GM23338 (cell line): ENCODE measurements at regions not wholly inside any gene's neighbourhood (a gene's known extent, or its start where the extent isn't known, plus 50 kb on each side); places are given as distances from the start of the nearest gene placed in this dataset.

ENCODE experiments used
- ATAC-seq: fragments of 200-7000 bp; cut with Tn5 transposase; 3 replicates; pipeline ENCODE4 v1.9.1; 2020
- DNase-seq: peaks from one replicate; pipeline ENCODE4 v3.0.0-alpha.2; 2015; ENCODE audit warnings: low spot score
- H2AFZ ChIP-seq: fragments of 200-600 bp; sonication (generic); 2 replicates; pipeline ENCODE4 v1.8.0; 2016; ENCODE audit warnings: antibody characterized with exemption, mild to moderate bottlenecking, moderate library complexity
- H3F3A ChIP-seq: fragments of 200-600 bp; sonication (generic); replicated peaks from 2 replicates; pipeline ENCODE4 v1.8.0; 2017; ENCODE audit warnings: antibody characterized with exemption, mixed run types, low read depth
- H3K27ac ChIP-seq: fragments of 200-600 bp; sonication (generic); 2 replicates; pipeline ENCODE4 v1.6.1; 2016; ENCODE audit warnings: low read depth
- H3K27me3 ChIP-seq: fragments of 200-600 bp; sonication (generic); 2 replicates; pipeline ENCODE4 v1.8.0; 2016; ENCODE audit warnings: mild to moderate bottlenecking, mixed run types, moderate library complexity; ENCODE audit not compliant: insufficient read depth
- H3K36me3 ChIP-seq: fragments of 200-600 bp; sonication (generic); 2 replicates; pipeline ENCODE4 v1.8.0; 2016; ENCODE audit warnings: mild to moderate bottlenecking; ENCODE audit not compliant: insufficient read depth
- H3K4me1 ChIP-seq: fragments of 200-600 bp; sonication (generic); 2 replicates; pipeline ENCODE4 v1.8.0; 2016; ENCODE audit warnings: mild to moderate bottlenecking, moderate library complexity; ENCODE audit not compliant: insufficient read depth
- H3K4me2 ChIP-seq: fragments of 200-600 bp; sonication (generic); 2 replicates; pipeline ENCODE4 v1.7.1; 2017; ENCODE audit warnings: mixed run types
- H3K4me3 ChIP-seq: fragments of 200-600 bp; sonication (generic); 2 replicates; pipeline ENCODE4 v1.6.1; 2016; ENCODE audit warnings: mixed run types
- H3K79me2 ChIP-seq: fragments of 200-600 bp; sonication (generic); replicated peaks from 2 replicates; pipeline ENCODE4 v1.8.0; 2017; ENCODE audit warnings: mild to moderate bottlenecking; ENCODE audit not compliant: insufficient read depth
- H3K9me2 ChIP-seq: fragments of 200-600 bp; sonication (generic); 2 replicates; pipeline ENCODE4 v1.8.0; 2017; ENCODE audit not compliant: insufficient read depth
- H4K20me1 ChIP-seq: fragments of 200-600 bp; sonication (generic); replicated peaks from 2 replicates; pipeline ENCODE4 v1.8.0; 2017; ENCODE audit warnings: mild to moderate bottlenecking; ENCODE audit not compliant: insufficient read depth
- H3K27ac Mint-ChIP-seq: 2 replicates; pipeline ENCODE4 v1.8.0; 2020; ENCODE audit warnings: inconsistent platforms, mild to moderate bottlenecking, moderate library complexity, mixed read lengths
- H3K27me3 Mint-ChIP-seq: 3 replicates; pipeline ENCODE4 v1.8.0; 2022; ENCODE audit warnings: low read depth, mild to moderate bottlenecking, moderate library complexity, mixed read lengths, inconsistent platforms; ENCODE audit not compliant: insufficient read depth, poor library complexity
- H3K36me3 Mint-ChIP-seq: 3 replicates; pipeline ENCODE4 v1.8.0; 2021; ENCODE audit warnings: low read depth, mild to moderate bottlenecking, inconsistent platforms, moderate library complexity, mixed read lengths
- H3K4me1 Mint-ChIP-seq: 3 replicates; pipeline ENCODE4 v1.8.0; 2020; ENCODE audit warnings: mild to moderate bottlenecking, inconsistent platforms, mixed read lengths
- H3K4me3 Mint-ChIP-seq: 3 replicates; pipeline ENCODE4 v1.8.0; 2021; ENCODE audit warnings: moderate library complexity, mild to moderate bottlenecking, inconsistent platforms, mixed read lengths
- H3K9me3 Mint-ChIP-seq: 3 replicates; pipeline ENCODE4 v1.8.0; 2020; ENCODE audit warnings: moderate library complexity, mild to moderate bottlenecking, inconsistent platforms, mixed read lengths
- CREB1 ChIP-seq: fragments of 250-450 bp; sonication (Bioruptor Pico); IDR thresholded peaks from 2 replicates; pipeline ENCODE4 v1.5.0; 2020; ENCODE audit warnings: low read depth, mild to moderate bottlenecking, moderate library complexity
- CTCF ChIP-seq, 2 experiments: fragments of 200-600 bp in 1 of 2; sonication (generic) in 1 of 2; conservative IDR thresholded peaks; 2 replicates each; pipeline versions ENCODE4 v1.5.1 to v1.6.1; 2016 to 2017; ENCODE audit warnings: antibody characterized with exemption in 2 of 2, low read depth in 2 of 2, mild to moderate bottlenecking in 2 of 2, moderate library complexity in 1 of 2
- EZH2 ChIP-seq: fragments of 200-600 bp; sonication (generic); IDR thresholded peaks from one replicate; pipeline ENCODE4 v1.8.0; 2017; ENCODE audit warnings: antibody characterized with exemption, mild to moderate bottlenecking, low read depth; ENCODE audit not compliant: unreplicated experiment
- EZH2phosphoT487 ChIP-seq: fragments of 200-600 bp; sonication (generic); IDR thresholded peaks from one replicate; pipeline ENCODE4 v1.8.1; 2018; ENCODE audit warnings: antibody characterized with exemption; ENCODE audit not compliant: unreplicated experiment
- POLR2AphosphoS5 ChIP-seq: IDR thresholded peaks from 2 replicates; pipeline ENCODE4 v1.6.1; 2016; ENCODE audit warnings: antibody characterized with exemption, low read depth
- REST ChIP-seq: IDR thresholded peaks from one replicate; pipeline ENCODE4 v1.6.1; 2018; ENCODE audit warnings: antibody characterized with exemption; ENCODE audit not compliant: unreplicated experiment
- STAT1 ChIP-seq: IDR thresholded peaks from one replicate; pipeline ENCODE4 v1.6.1; 2016; ENCODE audit warnings: antibody characterized with exemption; ENCODE audit not compliant: unreplicated experiment
- ZNF114 ChIP-seq: fragments of 250-450 bp; sonication (Bioruptor Pico); IDR thresholded peaks from 2 replicates; pipeline ENCODE4 v1.5.0; 2020; ENCODE audit warnings: mild to moderate bottlenecking, moderate library complexity
- ZNF462 ChIP-seq: fragments of 250-450 bp; sonication (Bioruptor Pico); IDR thresholded peaks from 2 replicates; pipeline ENCODE4 v1.5.0; 2020; ENCODE audit warnings: mild to moderate bottlenecking, moderate library complexity

GRCh38 chr11:62055970-62056369 is 67.8 kb upstream of the INCENP start:
- Histone ChIP-seq H3K4me3 (no peak overlapping the region), H3F3A (no peaks in the 10 kb centered on the region), H4K20me1 (no peaks in the 10 kb centered on the region), H3K9me2 (no peaks in the 10 kb centered on the region), H3K4me1 (no peaks in the 10 kb centered on the region), H2AFZ (no peak overlapping the region), H3K4me2 (no peak overlapping the region), H3K36me3 (no peaks in the 10 kb centered on the region), H3K27ac (no peak overlapping the region), H3K27me3 (no peaks in the 10 kb centered on the region), H3K79me2 (no peaks in the 10 kb centered on the region)
- ATAC-seq (no peak), DNase-seq (no peak)
- Mint-ChIP-seq H3K27ac (no peak overlapping the region), H3K4me3 (no peak overlapping the region), H3K9me3 (peaks cover 22% of the 10 kb centered on the region), H3K36me3 (peaks cover 12% of the 10 kb centered on the region; the same call in 2 of the 3 replicates), H3K4me1 (no peaks in the 10 kb centered on the region), H3K27me3 (no peaks in the 10 kb centered on the region)
- TF ChIP-seq EZH2 (no peak), POLR2AphosphoS5 (no peak), STAT1 (no peak), EZH2phosphoT487 (no peak), ZNF462 (CRISPR knock-in tag) (no peak), ZNF114 (CRISPR knock-in tag) (no peak), REST (no peak), CREB1 (CRISPR knock-in tag) (no peak), CTCF (conservative IDR thresholded peaks at IDR 0.05; ENCODE audit: low read depth in 2 of 2) (no peak)
